Activated naive CD8-positive, alpha-beta T cell treated with anti-CD3 and anti-CD28 coated beads for 36 hours (primary cell): ENCODE measurements at regions not wholly inside any gene's neighbourhood (a gene's known extent, or its start where the extent isn't known, plus 50 kb on each side); places are given as distances from the start of the nearest gene placed in this dataset.
"Not testable (repeated sequence)": the region's sequence is repeated elsewhere in the genome, so short reads cannot be mapped to it uniquely, and the experiment has no call there.

ENCODE experiments used
- DNase-seq: peaks from one replicate; pipeline ENCODE4 v3.0.0; 2021
- H3K27ac Mint-ChIP-seq: one replicate; pipeline ENCODE4 v1.8.0; 2022; ENCODE audit warnings: mild to moderate bottlenecking, moderate library complexity, mixed read lengths
- H3K27me3 Mint-ChIP-seq: one replicate; pipeline ENCODE4 v1.8.0; 2022; ENCODE audit warnings: mild to moderate bottlenecking, mixed read lengths
- H3K36me3 Mint-ChIP-seq: one replicate; pipeline ENCODE4 v1.8.0; 2021; ENCODE audit warnings: mild to moderate bottlenecking, mixed read lengths
- H3K4me1 Mint-ChIP-seq: one replicate; pipeline ENCODE4 v1.8.0; 2021; ENCODE audit warnings: mixed read lengths
- H3K4me3 Mint-ChIP-seq: one replicate; pipeline ENCODE4 v1.8.0; 2022; ENCODE audit warnings: mild to moderate bottlenecking, moderate library complexity, mixed read lengths
- H3K9me3 Mint-ChIP-seq: one replicate; pipeline ENCODE4 v1.8.0; 2022; ENCODE audit warnings: mixed read lengths

DNA sequence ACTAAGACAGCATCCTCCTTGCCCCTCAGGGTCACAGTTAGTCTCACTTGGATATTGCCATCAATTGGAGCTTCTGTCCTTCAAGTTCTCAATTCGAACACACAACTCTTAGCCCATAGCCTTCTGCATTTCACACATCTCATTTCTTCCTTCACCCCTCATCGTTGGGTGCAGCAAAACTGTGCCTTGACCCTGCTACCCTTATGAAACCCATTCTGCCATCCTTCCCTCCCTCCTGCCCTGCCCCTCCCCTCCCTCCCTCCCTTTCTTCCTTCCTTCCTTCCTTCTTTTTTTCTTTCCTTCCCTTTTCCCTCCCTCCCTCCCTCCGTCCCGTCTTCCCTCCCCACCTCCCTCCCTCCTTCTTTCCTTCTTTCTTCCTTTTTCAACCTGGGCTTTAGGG is 80.7 kb upstream of the CYRIA start:
- H3K4me1 Mint-ChIP-seq = peaks cover 7% of the 10 kb centered on the region
- no peak for DNase-seq
- H3K36me3 Mint-ChIP-seq = no peaks in the 10 kb centered on the region
- no peak overlapping the region for H3K4me3 Mint-ChIP-seq
- no peaks in the 10 kb centered on the region for H3K9me3 Mint-ChIP-seq
- peaks cover 21% of the 10 kb centered on the region for H3K27me3 Mint-ChIP-seq
- H3K27ac Mint-ChIP-seq = no peak overlapping the region

DNA sequence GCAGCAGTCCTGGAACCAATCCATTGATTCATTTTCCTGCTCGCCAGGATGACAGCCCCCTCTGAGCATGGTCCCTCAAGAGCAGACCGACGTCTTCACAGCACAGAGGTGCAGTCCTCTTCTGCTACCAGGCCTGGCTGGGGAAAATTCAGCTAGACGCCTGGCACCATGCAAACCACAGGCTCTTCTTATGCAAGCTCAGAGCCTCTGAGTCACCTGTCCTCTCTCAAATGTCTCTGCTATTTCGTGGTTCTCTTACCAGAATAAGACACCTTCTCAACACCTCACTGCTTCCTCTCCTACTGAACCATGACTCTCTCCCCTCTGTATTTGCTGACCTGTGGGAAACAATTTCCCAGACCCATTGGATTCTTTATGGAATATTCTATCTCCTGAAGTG is 79.8 kb upstream of the CYRIA start:
- peaks cover 21% of the 10 kb centered on the region for H3K27me3 Mint-ChIP-seq
- H3K4me1 Mint-ChIP-seq = peaks cover 7% of the 10 kb centered on the region
- no peaks in the 10 kb centered on the region for H3K9me3 Mint-ChIP-seq
- no peak overlapping the region for H3K27ac Mint-ChIP-seq
- no peaks in the 10 kb centered on the region for H3K36me3 Mint-ChIP-seq
- no peak for DNase-seq
- no peak overlapping the region for H3K4me3 Mint-ChIP-seq

- DNase-seq = no peak
- peaks cover 7% of the 10 kb centered on the region for H3K4me1 Mint-ChIP-seq
- H3K9me3 Mint-ChIP-seq = no peaks in the 10 kb centered on the region
- H3K4me3 Mint-ChIP-seq = no peak overlapping the region
- H3K36me3 Mint-ChIP-seq = no peaks in the 10 kb centered on the region
- peaks cover 21% of the 10 kb centered on the region for H3K27me3 Mint-ChIP-seq
- no peak overlapping the region for H3K27ac Mint-ChIP-seq
Measured at GRCh38 chr2:16744521-16744920, 78.9 kb upstream of the CYRIA start.

DNA sequence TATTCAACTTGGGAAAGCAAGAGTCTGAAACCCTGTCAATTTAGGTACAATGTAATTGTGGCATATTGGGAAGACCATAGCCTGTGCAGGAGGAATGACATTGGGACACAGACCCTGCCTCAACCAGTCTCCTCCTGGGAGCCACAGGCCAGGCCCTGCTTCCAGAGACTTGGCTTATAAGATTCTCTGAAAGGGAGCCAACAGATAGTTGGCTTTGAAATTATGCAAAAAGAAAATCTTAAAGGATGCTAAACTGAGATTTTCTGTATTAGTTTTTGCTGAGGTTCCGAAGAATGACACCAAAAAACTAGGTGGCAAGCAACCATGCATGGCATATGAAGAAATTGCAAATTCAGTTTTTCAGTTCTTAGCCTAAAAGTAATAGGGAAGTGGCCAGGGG is 76.4 kb upstream of the CYRIA start:
- Mint-ChIP-seq H3K4me3 (no peak overlapping the region), H3K27me3 (peaks cover 14% of the 10 kb centered on the region), H3K36me3 (no peaks in the 10 kb centered on the region), H3K9me3 (no peaks in the 10 kb centered on the region), H3K27ac (no peak overlapping the region), H3K4me1 (peaks cover 1% of the 10 kb centered on the region)
- no peak for DNase-seq

- peaks cover 1% of the 10 kb centered on the region for H3K4me1 Mint-ChIP-seq
- no peaks in the 10 kb centered on the region for H3K9me3 Mint-ChIP-seq
- H3K27ac Mint-ChIP-seq = no peak overlapping the region
- H3K27me3 Mint-ChIP-seq = peaks cover 11% of the 10 kb centered on the region
- H3K36me3 Mint-ChIP-seq = no peaks in the 10 kb centered on the region
- no peak overlapping the region for H3K4me3 Mint-ChIP-seq
- no peak for DNase-seq
Measured at GRCh38 chr2:16741498-16741897, 75.9 kb upstream of the CYRIA start.

GRCh38 chr2:16739778-16740581 is 74.3 kb upstream of the CYRIA start:
- Mint-ChIP-seq H3K27ac (no peak overlapping the region), H3K27me3 (peaks cover 17% of the 10 kb centered on the region), H3K4me1 (no peaks in the 10 kb centered on the region), H3K9me3 (no peaks in the 10 kb centered on the region), H3K36me3 (no peaks in the 10 kb centered on the region), H3K4me3 (no peak overlapping the region)
- DNase-seq = no peak

- Mint-ChIP-seq H3K27ac (no peak overlapping the region), H3K36me3 (no peaks in the 10 kb centered on the region), H3K9me3 (no peaks in the 10 kb centered on the region), H3K27me3 (peaks cover 17% of the 10 kb centered on the region), H3K4me1 (no peaks in the 10 kb centered on the region), H3K4me3 (no peak overlapping the region)
- no peak for DNase-seq
Measured at GRCh38 chr2:16738361-16739225, 73.0 kb upstream of the CYRIA start.

- no peak for DNase-seq
- H3K27ac Mint-ChIP-seq = no peak overlapping the region
- H3K27me3 Mint-ChIP-seq = peaks cover 17% of the 10 kb centered on the region
- H3K9me3 Mint-ChIP-seq = no peaks in the 10 kb centered on the region
- H3K4me3 Mint-ChIP-seq = no peak overlapping the region
- H3K4me1 Mint-ChIP-seq = no peaks in the 10 kb centered on the region
- no peaks in the 10 kb centered on the region for H3K36me3 Mint-ChIP-seq
Measured at GRCh38 chr2:16737812-16738211, 72.2 kb upstream of the CYRIA start.

DNA sequence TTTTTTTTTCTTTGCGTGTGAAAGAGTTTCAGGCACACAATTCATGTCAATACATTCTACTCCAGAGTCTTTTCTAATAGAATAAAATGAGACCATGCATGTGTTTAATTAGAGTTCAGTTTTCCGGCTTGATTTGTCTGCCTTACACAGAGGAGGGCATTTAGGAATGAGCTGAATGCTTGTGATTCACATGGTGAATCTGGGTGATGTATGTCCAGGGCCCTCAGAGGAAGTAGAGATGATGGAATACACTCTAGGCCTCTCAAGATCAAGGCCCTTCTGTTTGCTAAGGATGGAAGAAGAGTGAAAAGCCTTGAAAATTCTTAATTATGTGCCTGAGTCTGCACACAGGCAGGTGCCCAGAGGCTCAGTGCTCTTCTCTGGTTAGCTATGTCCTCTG is 71.0 kb upstream of the CYRIA start:
- Mint-ChIP-seq H3K36me3 (no peaks in the 10 kb centered on the region), H3K4me3 (no peak overlapping the region), H3K9me3 (no peaks in the 10 kb centered on the region), H3K27me3 (peaks cover 20% of the 10 kb centered on the region), H3K27ac (no peak overlapping the region), H3K4me1 (no peaks in the 10 kb centered on the region)
- no peak for DNase-seq

- no peaks in the 10 kb centered on the region for H3K36me3 Mint-ChIP-seq
- no peak for DNase-seq
- no peak overlapping the region for H3K4me3 Mint-ChIP-seq
- peaks cover 13% of the 10 kb centered on the region for H3K27me3 Mint-ChIP-seq
- no peak overlapping the region for H3K27ac Mint-ChIP-seq
- H3K4me1 Mint-ChIP-seq = no peaks in the 10 kb centered on the region
- peaks cover 2% of the 10 kb centered on the region for H3K9me3 Mint-ChIP-seq
Measured at GRCh38 chr2:16729335-16729734, 63.7 kb upstream of the CYRIA start.

DNA sequence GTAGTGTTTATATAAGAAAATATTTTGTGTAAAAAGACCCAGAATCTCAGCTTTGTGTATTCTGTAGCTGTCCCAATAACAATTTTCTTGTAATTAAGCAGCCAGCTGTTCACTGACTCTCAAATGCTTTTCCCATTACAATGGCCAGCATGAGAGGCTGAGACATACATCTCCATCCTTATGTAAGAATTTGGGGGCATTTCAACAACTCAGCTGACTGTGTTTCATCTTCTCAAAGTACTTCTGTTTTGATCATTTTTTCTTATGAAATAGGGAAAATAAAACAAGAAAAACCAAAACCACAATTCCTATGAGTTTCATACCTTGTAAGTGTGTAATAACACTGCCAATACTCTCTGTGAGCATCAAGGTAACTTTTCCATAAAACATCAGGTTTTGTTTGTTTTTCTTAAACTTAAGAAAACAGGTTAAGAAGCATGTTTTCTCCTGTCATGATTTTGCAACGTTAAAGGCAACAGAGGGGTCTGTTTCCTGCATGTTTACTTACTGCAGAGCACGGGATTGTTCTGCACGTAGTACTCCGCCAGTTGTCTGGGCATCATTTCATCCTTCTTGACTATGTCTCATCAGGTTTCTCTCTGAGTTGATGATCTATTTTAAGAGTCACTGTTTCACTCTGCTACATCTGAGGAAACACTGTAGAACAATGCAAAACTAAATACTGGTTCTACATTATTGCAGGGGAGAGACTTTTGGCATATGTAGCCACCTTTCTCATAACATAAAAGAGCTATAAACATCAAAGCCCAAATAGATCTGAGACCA is 62.9 kb upstream of the CYRIA start:
- Mint-ChIP-seq H3K36me3 (no peaks in the 10 kb centered on the region), H3K27ac (no peak overlapping the region), H3K4me3 (no peak overlapping the region), H3K4me1 (no peaks in the 10 kb centered on the region), H3K9me3 (peaks cover 2% of the 10 kb centered on the region), H3K27me3 (peaks cover 13% of the 10 kb centered on the region)
- DNase-seq = no peak

GRCh38 chr2:16727849-16728248 is 62.2 kb upstream of the CYRIA start:
- not testable (repeated sequence) for H3K36me3 Mint-ChIP-seq, DNase-seq, H3K4me1 Mint-ChIP-seq, H3K27ac Mint-ChIP-seq, H3K9me3 Mint-ChIP-seq, H3K4me3 Mint-ChIP-seq
- peaks cover 13% of the 10 kb centered on the region for H3K27me3 Mint-ChIP-seq

DNA sequence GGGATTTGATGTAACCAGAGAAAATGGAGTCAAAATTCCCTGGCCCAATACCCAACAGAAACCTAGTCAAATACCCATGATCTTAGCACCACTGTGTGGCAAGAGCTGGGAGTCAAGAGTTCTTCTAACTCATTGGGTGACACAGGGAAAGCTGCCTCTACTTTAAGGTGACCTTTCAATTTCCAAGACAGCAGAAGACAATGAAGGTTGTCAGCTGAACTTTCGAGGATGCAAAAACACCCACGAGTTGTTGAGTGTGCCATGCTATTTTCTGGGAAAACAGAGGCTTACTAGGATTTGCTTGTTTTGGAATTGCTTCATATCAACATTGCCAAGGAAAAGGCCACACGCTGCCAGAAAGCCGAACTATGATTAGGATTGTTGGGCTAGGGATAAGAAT is 61.6 kb upstream of the CYRIA start:
- peaks cover 13% of the 10 kb centered on the region for H3K27me3 Mint-ChIP-seq
- H3K4me1 Mint-ChIP-seq = no peaks in the 10 kb centered on the region
- no peak overlapping the region for H3K4me3 Mint-ChIP-seq
- H3K27ac Mint-ChIP-seq = no peak overlapping the region
- H3K36me3 Mint-ChIP-seq = no peaks in the 10 kb centered on the region
- DNase-seq = no peak
- peaks cover 2% of the 10 kb centered on the region for H3K9me3 Mint-ChIP-seq

DNA sequence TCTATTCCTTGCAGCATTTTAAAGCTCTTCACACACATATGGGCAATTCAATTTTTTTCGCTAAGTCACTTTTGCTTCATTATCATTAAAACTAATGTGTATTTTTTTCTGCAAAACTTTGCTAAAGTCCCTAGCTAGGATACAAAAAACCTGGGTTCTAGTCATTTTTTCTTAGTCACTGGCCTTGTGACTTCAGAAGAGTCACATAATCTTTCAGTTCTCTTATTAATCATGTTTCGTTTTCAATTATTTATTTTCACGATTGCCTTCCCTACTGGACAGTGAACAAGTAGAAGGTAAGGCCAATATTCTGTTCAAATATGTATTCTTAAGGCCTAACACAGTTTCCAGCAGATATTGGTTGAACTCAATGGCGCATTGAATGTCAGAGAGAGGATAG is 60.9 kb upstream of the CYRIA start:
- peaks cover 2% of the 10 kb centered on the region for H3K9me3 Mint-ChIP-seq
- no peak overlapping the region for H3K4me3 Mint-ChIP-seq
- H3K27me3 Mint-ChIP-seq = peaks cover 10% of the 10 kb centered on the region
- H3K36me3 Mint-ChIP-seq = no peaks in the 10 kb centered on the region
- no peaks in the 10 kb centered on the region for H3K4me1 Mint-ChIP-seq
- no peak overlapping the region for H3K27ac Mint-ChIP-seq
- DNase-seq = no peak

DNA sequence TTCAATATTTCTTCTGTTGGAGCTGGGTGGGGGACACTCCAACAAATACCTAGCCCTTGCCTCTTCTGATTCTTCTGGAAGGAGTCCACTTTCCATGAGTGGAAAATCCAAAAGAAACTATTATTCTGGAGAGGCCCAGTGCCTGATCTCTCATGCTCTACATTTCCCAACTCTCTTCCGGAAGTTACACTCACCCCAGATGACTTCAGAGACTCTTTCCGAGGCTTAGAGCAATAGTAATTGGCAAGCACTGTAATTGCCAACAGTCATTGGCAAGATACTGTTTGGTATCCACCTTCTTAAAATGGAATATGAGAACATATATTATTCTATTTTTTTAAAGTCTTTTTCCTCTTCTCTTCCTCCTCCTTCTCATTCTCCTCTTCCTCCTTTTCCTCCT is 60.5 kb upstream of the CYRIA start:
- Mint-ChIP-seq H3K4me1 (no peaks in the 10 kb centered on the region), H3K36me3 (no peaks in the 10 kb centered on the region), H3K9me3 (peaks cover 2% of the 10 kb centered on the region), H3K27ac (no peak overlapping the region), H3K27me3 (peaks cover 10% of the 10 kb centered on the region), H3K4me3 (no peak overlapping the region)
- DNase-seq = no peak
